SK-N-SH (cell line): ENCODE measurements at regions not wholly inside any gene's neighbourhood (a gene's known extent, or its start where the extent isn't known, plus 50 kb on each side); places are given as distances from the start of the nearest gene placed in this dataset.

Source experiments
- CTCF ChIA-PET: fragments of 300-600, 350-600 bp; formaldehyde crosslinking; extraction: SDS; loops from one replicate; lab custom pipeline; 2021; lab: Yijun Ruan, JAX
- POLR2A ChIA-PET: fragments of 350-600 bp; sonication (Branson Sonifier 250); formaldehyde crosslinking; extraction: SDS; loops from one replicate; lab custom pipeline; 2020; ENCODE audit warnings: antibody characterized with exemption, inconsistent platforms; lab: Yijun Ruan, JAX
- DNase-seq: peaks from one replicate; pipeline ENCODE4 v3.0.0; 2012
- H2AFZ ChIP-seq: fragments of 200-600 bp; sonication (generic); 2 replicates; pipeline ENCODE4 v1.8.1; 2016; ENCODE audit warnings: antibody characterized with exemption, mild to moderate bottlenecking, low read depth
- H3F3A ChIP-seq: fragments of 200-600 bp; sonication (generic); replicated peaks from 2 replicates; pipeline ENCODE3; 2016; ENCODE audit warnings: antibody characterized with exemption, mild to moderate bottlenecking; ENCODE audit not compliant: insufficient read depth
- H3K27ac ChIP-seq, 2 experiments: fragments of 200-500 bp in 1 of 2; fragments of 200-600 bp in 1 of 2; sonication (Bioruptor generic) in 1 of 2; sonication (generic), shearing (Covaris generic) in 1 of 2; 2 replicates each; pipeline versions ENCODE4 v1.5.1 to v1.6.1; 2014 to 2016; ENCODE audit warnings: low read depth in 2 of 2, inconsistent platforms in 1 of 2, low read length in 1 of 2, mild to moderate bottlenecking in 1 of 2, mixed read lengths in 1 of 2
- H3K27me3 ChIP-seq: fragments of 200-600 bp; sonication (generic), shearing (Covaris generic); 2 replicates; pipeline ENCODE4 v1.6.1; 2016; ENCODE audit warnings: mixed run types; ENCODE audit not compliant: insufficient read depth
- H3K36me3 ChIP-seq, 2 experiments: fragments of 200-500 bp in 1 of 2; fragments of 200-600 bp in 1 of 2; sonication (Bioruptor generic) in 1 of 2; sonication (generic) in 1 of 2; replicated peaks in 1 of 2; 2 replicates each; pipeline versions ENCODE3 to v1.5.1; 2014 to 2016; ENCODE audit warnings: low read length in 1 of 2, mild to moderate bottlenecking in 1 of 2; ENCODE audit not compliant: insufficient read depth in 2 of 2, control insufficient read depth in 1 of 2
- H3K4me1 ChIP-seq, 2 experiments: fragments of 200-500 bp in 1 of 2; fragments of 200-600 bp in 1 of 2; sonication (Bioruptor generic) in 1 of 2; sonication (generic), shearing (Covaris generic) in 1 of 2; 2 replicates each; pipeline versions ENCODE4 v1.5.1 to v1.6.1; 2014 to 2016; ENCODE audit warnings: low read depth in 1 of 2, low read length in 1 of 2, mixed run types in 1 of 2; ENCODE audit not compliant: insufficient read depth in 2 of 2, control insufficient read depth in 1 of 2
- H3K4me2 ChIP-seq: fragments of 200-600 bp; sonication (generic), shearing (Covaris generic); 2 replicates; pipeline ENCODE4 v1.6.1; 2017; ENCODE audit warnings: mixed run types
- H3K4me3 ChIP-seq, 2 experiments: fragments of 200-500 bp in 1 of 2; fragments of 200-600 bp in 1 of 2; sonication (Bioruptor generic) in 1 of 2; sonication (generic), shearing (Covaris generic) in 1 of 2; 2 replicates each; pipeline versions ENCODE4 v1.5.1 to v1.8.1; 2014 to 2016; ENCODE audit warnings: low read depth in 2 of 2, inconsistent platforms in 1 of 2, low read length in 1 of 2, mild to moderate bottlenecking in 1 of 2, mixed read lengths in 1 of 2, moderate library complexity in 1 of 2
- H3K79me2 ChIP-seq: fragments of 200-600 bp; sonication (generic); 2 replicates; pipeline ENCODE4 v1.8.1; 2017; ENCODE audit warnings: mild to moderate bottlenecking; ENCODE audit not compliant: insufficient read depth
- H3K9ac ChIP-seq: fragments of 200-600 bp; sonication (generic); 2 replicates; pipeline ENCODE4 v1.6.1; 2017; ENCODE audit warnings: mixed run types
- H3K9me2 ChIP-seq: fragments of 200-600 bp; sonication (generic); 2 replicates; pipeline ENCODE4 v1.6.1; 2017; ENCODE audit warnings: mixed run types
- H3K9me3 ChIP-seq: fragments of 200-600 bp; sonication (generic); 2 replicates; pipeline ENCODE4 v1.6.1; 2017; ENCODE audit warnings: mixed run types, mild to moderate bottlenecking, moderate library complexity
- H4K20me1 ChIP-seq: fragments of 200-600 bp; sonication (generic); 2 replicates; pipeline ENCODE4 v1.6.1; 2017; ENCODE audit warnings: mild to moderate bottlenecking, mixed run types; ENCODE audit not compliant: insufficient read depth
- CHD2 ChIP-seq: fragments of 150-350 bp; IDR thresholded peaks from 2 replicates; pipeline ENCODE4 v1.6.1; 2018; ENCODE audit warnings: low read length; ENCODE audit not compliant: partially characterized antibody
- ELF1 ChIP-seq: IDR thresholded peaks from 2 replicates; pipeline ENCODE4 v1.4.0; 2012
- EZH2phosphoT487 ChIP-seq: fragments of 200-600 bp; sonication (generic); IDR thresholded peaks from 2 replicates; pipeline ENCODE4 v1.6.1; 2017; ENCODE audit warnings: low read depth, mixed run types, mild to moderate bottlenecking, antibody characterized with exemption, moderate library complexity, borderline replicate concordance
- FOXJ3 ChIP-seq: sonication (generic); formaldehyde crosslinking; IDR thresholded peaks from 2 replicates; pipeline ENCODE4 v1.5.1; 2020; ENCODE audit warnings: mild to moderate bottlenecking, missing genetic modification reagents
- GABPA ChIP-seq: IDR thresholded peaks from 2 replicates; pipeline ENCODE4 v1.4.0; 2012; ENCODE audit warnings: low read depth, mild to moderate bottlenecking
- GATA2 ChIP-seq: sonication (generic); formaldehyde crosslinking; IDR thresholded peaks from 2 replicates; pipeline ENCODE4 v1.5.0; 2020; ENCODE audit warnings: mild to moderate bottlenecking, missing genetic modification reagents
- JUND ChIP-seq: IDR thresholded peaks from 2 replicates; pipeline ENCODE4 v1.4.0; 2012
- MEF2A ChIP-seq: IDR thresholded peaks from 2 replicates; pipeline ENCODE4 v1.4.0; 2012; ENCODE audit warnings: low read depth, borderline replicate concordance
- NFIC ChIP-seq: IDR thresholded peaks from 2 replicates; pipeline ENCODE4 v1.4.0; 2012; ENCODE audit warnings: borderline replicate concordance
- NRF1 ChIP-seq: IDR thresholded peaks from 2 replicates; pipeline ENCODE4 v1.6.1; 2012; ENCODE audit warnings: low read depth, mild to moderate bottlenecking, low read length
- TAF1 ChIP-seq: IDR thresholded peaks from 2 replicates; pipeline ENCODE4 v1.6.1; 2012; ENCODE audit warnings: low read depth, mild to moderate bottlenecking, low read length, moderate library complexity, borderline replicate concordance
- YY1 ChIP-seq: IDR thresholded peaks from 2 replicates; pipeline ENCODE4 v1.4.0; 2012; ENCODE audit warnings: low read depth, mild to moderate bottlenecking
- WGBS: methylation state at CpG from one replicate; pipeline ENCODE4 v1.1.6; 2017; ENCODE audit warnings: low lambda C conversion rate; 5-methylcytosine and 5-hydroxymethylcytosine counted together
- TF ChIP-seq, protein P1 (sequence below): fragments of 150-350 bp; IDR thresholded peaks from 2 replicates; pipeline ENCODE4 v1.6.1; 2016; ENCODE audit warnings: mild to moderate bottlenecking, low read depth, low read length
- TF ChIP-seq, protein P2 (sequence below): IDR thresholded peaks from 2 replicates; pipeline ENCODE4 v1.6.1; 2012; ENCODE audit warnings: mild to moderate bottlenecking, low read depth, low read length, moderate library complexity
- TF ChIP-seq, protein P3 (sequence below): IDR thresholded peaks from 2 replicates; pipeline ENCODE4; 2012

DNA sequence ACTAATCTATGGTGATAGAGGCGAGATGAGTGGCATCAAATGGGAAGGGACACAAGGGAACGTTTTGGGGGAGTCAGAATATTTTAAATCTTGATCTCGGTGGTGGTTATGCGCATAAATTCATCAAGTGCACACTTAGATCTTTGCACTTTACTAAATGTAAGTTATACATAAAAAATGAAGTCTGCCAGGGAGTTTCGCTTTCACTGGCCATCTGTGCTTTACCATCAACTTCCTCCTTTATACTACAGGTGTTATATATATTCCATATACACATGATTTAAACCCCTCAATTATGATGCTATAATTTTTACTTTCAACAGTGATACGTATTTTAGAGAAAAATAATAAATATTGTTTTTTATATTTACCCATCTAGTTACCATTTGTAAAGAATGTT, 97.6 kb upstream of the AKIRIN2 start:
- H4K20me1 ChIP-seq = no peaks in the 10 kb centered on the region
- H2AFZ ChIP-seq = no peak overlapping the region
- ChIA-PET CTCF (no interaction called here), POLR2A (no interaction called here)
- H3K4me1 ChIP-seq = peaks cover 0 to 3% of the 10 kb centered on the region in 2 experiments; a peak in 1 of 4 replicates
- no peak overlapping the region for H3K27ac ChIP-seq
- 72% methylated on average over 6 of the region's 6 CpGs for WGBS
- no peaks in the 10 kb centered on the region for H3K9me3 ChIP-seq
- DNase-seq = no peak
- no peaks in the 10 kb centered on the region for H3K36me3 ChIP-seq
- no peaks in the 10 kb centered on the region for H3K9me2 ChIP-seq
- no peak overlapping the region for H3K9ac ChIP-seq
- H3F3A ChIP-seq = no peaks in the 10 kb centered on the region
- H3K4me3 ChIP-seq = no peak overlapping the region
- no peaks in the 10 kb centered on the region; the same call in 1 of the 2 replicates for H3K27me3 ChIP-seq
- H3K79me2 ChIP-seq = no peaks in the 10 kb centered on the region
- H3K4me2 ChIP-seq = no peak overlapping the region
- TF ChIP-seq YY1 (no peak), MEF2A (no peak), NFIC (no peak), GATA2 (CRISPR knock-in tag) (no peak), NRF1 (no peak), EZH2phosphoT487 (no peak), GABPA (no peak), JUND (no peak), FOXJ3 (CRISPR knock-in tag) (no peak), CHD2 (no peak), ELF1 (no peak), TAF1 (no peak)
- TF ChIP-seq, protein P1, sequence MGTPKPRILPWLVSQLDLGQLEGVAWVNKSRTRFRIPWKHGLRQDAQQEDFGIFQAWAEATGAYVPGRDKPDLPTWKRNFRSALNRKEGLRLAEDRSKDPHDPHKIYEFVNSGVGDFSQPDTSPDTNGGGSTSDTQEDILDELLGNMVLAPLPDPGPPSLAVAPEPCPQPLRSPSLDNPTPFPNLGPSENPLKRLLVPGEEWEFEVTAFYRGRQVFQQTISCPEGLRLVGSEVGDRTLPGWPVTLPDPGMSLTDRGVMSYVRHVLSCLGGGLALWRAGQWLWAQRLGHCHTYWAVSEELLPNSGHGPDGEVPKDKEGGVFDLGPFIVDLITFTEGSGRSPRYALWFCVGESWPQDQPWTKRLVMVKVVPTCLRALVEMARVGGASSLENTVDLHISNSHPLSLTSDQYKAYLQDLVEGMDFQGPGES = no peak
- TF ChIP-seq, protein P2, sequence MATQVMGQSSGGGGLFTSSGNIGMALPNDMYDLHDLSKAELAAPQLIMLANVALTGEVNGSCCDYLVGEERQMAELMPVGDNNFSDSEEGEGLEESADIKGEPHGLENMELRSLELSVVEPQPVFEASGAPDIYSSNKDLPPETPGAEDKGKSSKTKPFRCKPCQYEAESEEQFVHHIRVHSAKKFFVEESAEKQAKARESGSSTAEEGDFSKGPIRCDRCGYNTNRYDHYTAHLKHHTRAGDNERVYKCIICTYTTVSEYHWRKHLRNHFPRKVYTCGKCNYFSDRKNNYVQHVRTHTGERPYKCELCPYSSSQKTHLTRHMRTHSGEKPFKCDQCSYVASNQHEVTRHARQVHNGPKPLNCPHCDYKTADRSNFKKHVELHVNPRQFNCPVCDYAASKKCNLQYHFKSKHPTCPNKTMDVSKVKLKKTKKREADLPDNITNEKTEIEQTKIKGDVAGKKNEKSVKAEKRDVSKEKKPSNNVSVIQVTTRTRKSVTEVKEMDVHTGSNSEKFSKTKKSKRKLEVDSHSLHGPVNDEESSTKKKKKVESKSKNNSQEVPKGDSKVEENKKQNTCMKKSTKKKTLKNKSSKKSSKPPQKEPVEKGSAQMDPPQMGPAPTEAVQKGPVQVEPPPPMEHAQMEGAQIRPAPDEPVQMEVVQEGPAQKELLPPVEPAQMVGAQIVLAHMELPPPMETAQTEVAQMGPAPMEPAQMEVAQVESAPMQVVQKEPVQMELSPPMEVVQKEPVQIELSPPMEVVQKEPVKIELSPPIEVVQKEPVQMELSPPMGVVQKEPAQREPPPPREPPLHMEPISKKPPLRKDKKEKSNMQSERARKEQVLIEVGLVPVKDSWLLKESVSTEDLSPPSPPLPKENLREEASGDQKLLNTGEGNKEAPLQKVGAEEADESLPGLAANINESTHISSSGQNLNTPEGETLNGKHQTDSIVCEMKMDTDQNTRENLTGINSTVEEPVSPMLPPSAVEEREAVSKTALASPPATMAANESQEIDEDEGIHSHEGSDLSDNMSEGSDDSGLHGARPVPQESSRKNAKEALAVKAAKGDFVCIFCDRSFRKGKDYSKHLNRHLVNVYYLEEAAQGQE = no peak
- TF ChIP-seq, protein P3, sequence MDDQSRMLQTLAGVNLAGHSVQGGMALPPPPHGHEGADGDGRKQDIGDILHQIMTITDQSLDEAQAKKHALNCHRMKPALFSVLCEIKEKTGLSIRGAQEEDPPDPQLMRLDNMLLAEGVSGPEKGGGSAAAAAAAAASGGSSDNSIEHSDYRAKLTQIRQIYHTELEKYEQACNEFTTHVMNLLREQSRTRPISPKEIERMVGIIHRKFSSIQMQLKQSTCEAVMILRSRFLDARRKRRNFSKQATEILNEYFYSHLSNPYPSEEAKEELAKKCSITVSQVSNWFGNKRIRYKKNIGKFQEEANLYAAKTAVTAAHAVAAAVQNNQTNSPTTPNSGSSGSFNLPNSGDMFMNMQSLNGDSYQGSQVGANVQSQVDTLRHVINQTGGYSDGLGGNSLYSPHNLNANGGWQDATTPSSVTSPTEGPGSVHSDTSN = no peak
